H1 (cell line): ENCODE measurements at regions not wholly inside any gene's neighbourhood (a gene's known extent, or its start where the extent isn't known, plus 50 kb on each side); places are given as distances from the start of the nearest gene placed in this dataset.

Experiments
- ASH2L ChIP-seq: fragments of 200-600, 300-600 bp; sonication (generic); IDR thresholded peaks from one replicate; pipeline ENCODE4 v1.7.1; 2017; ENCODE audit warnings: low read length
- CBX5 ChIP-seq: fragments of 300-800, 300-1000 bp; sonication (generic); IDR thresholded peaks from 2 replicates; pipeline ENCODE4 v1.7.1; 2016; ENCODE audit warnings: antibody characterized with exemption, low read length, low read depth
- CHD7 ChIP-seq: fragments of 300-600 bp; sonication (generic); IDR thresholded peaks from 2 replicates; pipeline ENCODE4 v1.7.1; 2012; ENCODE audit warnings: low read length, moderate library complexity, mild to moderate bottlenecking, inconsistent platforms; ENCODE audit not compliant: insufficient replicate concordance
- JUND ChIP-seq: IDR thresholded peaks from 2 replicates; pipeline ENCODE4 v1.6.1; 2011; ENCODE audit warnings: mild to moderate bottlenecking, improper control_type of control experiment, low read length
- KDM1A ChIP-seq: fragments of 200-600, 300-600 bp; sonication (generic); IDR thresholded peaks from 2 replicates; pipeline ENCODE4 v1.7.1; 2016; ENCODE audit warnings: mild to moderate bottlenecking, low read length, borderline replicate concordance
- MAFK ChIP-seq: IDR thresholded peaks from 2 replicates; pipeline ENCODE4 v1.6.1; 2012; ENCODE audit warnings: low read depth, mild to moderate bottlenecking, improper control_type of control experiment, low read length
- NRF1 ChIP-seq: IDR thresholded peaks from 2 replicates; pipeline ENCODE4 v1.6.1; 2011; ENCODE audit warnings: mild to moderate bottlenecking, low read depth, low read length, improper control_type of control experiment
- SP2 ChIP-seq: IDR thresholded peaks from 2 replicates; pipeline ENCODE4 v1.6.1; 2012; ENCODE audit warnings: mild to moderate bottlenecking, low read length, inconsistent platforms
- SUZ12 ChIP-seq: fragments of 200-600 bp; sonication (generic); IDR thresholded peaks from 2 replicates; pipeline ENCODE4 v1.6.1; 2012; ENCODE audit warnings: mild to moderate bottlenecking, inconsistent platforms, low read length, moderate library complexity, mixed read lengths
- YY1 ChIP-seq: IDR thresholded peaks from 2 replicates; pipeline ENCODE4 v1.6.1; 2011; ENCODE audit warnings: low read depth, mild to moderate bottlenecking, low read length

- TF ChIP-seq CHD7 (no peak), MAFK (no peak), SP2 (no peak), KDM1A (no peak), SUZ12 (no peak), NRF1 (no peak), ASH2L (no peak), JUND (no peak), YY1 (no peak), CBX5 (no peak)
- TF ChIP-seq, all 59 proteins: peak for 0
These were observed 90.4 kb downstream of the CARTPT start (continued) for GRCh38 chr5:71809446-71809845.
